Uterus (tissue), 2 donors: ENCODE measurements at regions not wholly inside any gene's neighbourhood (a gene's known extent, or its start where the extent isn't known, plus 50 kb on each side); places are given as distances from the start of the nearest gene placed in this dataset.

Experiments
- CTCF ChIP-seq, 4 experiments: fragments of 200-600 bp in 2 of 4; fragments of 450-650 bp in 2 of 4; sonication (generic) in 2 of 4; IDR thresholded peaks; one replicate each; pipeline ENCODE4 v1.5.1; 2016 to 2019; ENCODE audit warnings: antibody characterized with exemption in 4 of 4, mild to moderate bottlenecking in 2 of 4, moderate library complexity in 1 of 4
- POLR2A ChIP-seq, 2 donors: fragments of 450-650 bp; IDR thresholded peaks; one replicate each; pipeline ENCODE4 v1.6.1; 2016; ENCODE audit warnings: antibody characterized with exemption in 2 of 2, mild to moderate bottlenecking in 1 of 2, moderate library complexity in 1 of 2

DNA sequence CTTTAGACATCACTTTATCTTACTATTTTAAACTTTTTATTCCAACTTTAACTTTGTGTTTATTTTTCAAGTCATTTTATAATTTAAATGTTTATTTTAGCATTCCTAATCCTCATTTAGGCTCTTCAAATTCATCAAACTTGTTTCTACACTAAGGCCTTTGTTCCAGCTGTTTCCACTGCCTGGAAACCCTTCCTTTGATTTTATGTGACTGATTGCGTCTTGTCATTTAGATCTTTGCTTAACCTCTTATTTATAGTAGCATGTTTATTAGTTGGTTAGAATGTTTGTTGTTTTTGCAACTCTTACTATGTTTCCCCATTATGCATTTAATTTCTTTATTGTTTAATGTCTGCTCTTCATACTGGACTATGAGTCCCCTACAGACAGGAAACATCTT lies 132.0 kb downstream of the FAM181B start:
- TF ChIP-seq CTCF (IDR thresholded peaks at IDR 0.05) (no peak), POLR2A (IDR thresholded peaks at IDR 0.05) (no peak)
